H1 (cell line): ENCODE measurements at regions not wholly inside any gene's neighbourhood (a gene's known extent, or its start where the extent isn't known, plus 50 kb on each side); places are given as distances from the start of the nearest gene placed in this dataset.

Source experiments
- CTCF ChIA-PET: fragments of 300-600 bp; sonication (Branson Sonifier 250); formaldehyde crosslinking; loops from one replicate; lab custom pipeline; 2021; ENCODE audit not compliant: partially characterized antibody; lab: Charles Lee
- POLR2A ChIA-PET: fragments of 300-600 bp; sonication (Branson Sonifier 250); formaldehyde crosslinking; loops from one replicate; lab custom pipeline; 2021; ENCODE audit warnings: inconsistent platforms; ENCODE audit not compliant: partially characterized antibody; lab: Charles Lee
- DNase-seq, 2 experiments: peaks; one replicate each; pipeline versions ENCODE4 v3.0.0 to v3.0.0-alpha.2; 2010 to 2022; ENCODE audit warnings: low spot score in 2 of 2, low read depth in 1 of 2, mixed read lengths in 1 of 2
- FAIRE-seq: peaks from 2 replicates; lab custom pipeline; 2011; peaks lifted over from hg19 to GRCh38; lab: Jason Lieb, UNC
- H2AFZ ChIP-seq: 2 replicates; pipeline ENCODE4 v1.8.1; 2012; ENCODE audit warnings: low read length, inconsistent platforms
- H2AK5ac ChIP-seq: 2 replicates; pipeline ENCODE4 v1.6.1; 2013; ENCODE audit warnings: low read depth, low read length
- H2BK120ac ChIP-seq: replicated peaks from 2 replicates; pipeline ENCODE3; 2013; ENCODE audit warnings: low read depth, low read length, inconsistent platforms
- H2BK12ac ChIP-seq: 2 replicates; pipeline ENCODE4 v1.6.1; 2013; ENCODE audit warnings: low read depth, low read length
- H2BK15ac ChIP-seq: 2 replicates; pipeline ENCODE4 v1.6.1; 2013; ENCODE audit warnings: low read length
- H2BK20ac ChIP-seq: 2 replicates; pipeline ENCODE4 v1.6.1; 2013; ENCODE audit warnings: low read length
- H2BK5ac ChIP-seq: 2 replicates; pipeline ENCODE4 v1.6.1; 2013; ENCODE audit warnings: low read depth, low read length
- H3K14ac ChIP-seq: 2 replicates; pipeline ENCODE4 v1.6.1; 2013; ENCODE audit warnings: inconsistent platforms; ENCODE audit not compliant: insufficient read length
- H3K18ac ChIP-seq: 2 replicates; pipeline ENCODE4 v1.6.1; 2013; ENCODE audit warnings: low read length; ENCODE audit errors: extremely low read depth
- H3K23ac ChIP-seq: 2 replicates; pipeline ENCODE4 v1.6.1; 2013; ENCODE audit warnings: inconsistent platforms; ENCODE audit not compliant: insufficient read length
- H3K23me2 ChIP-seq: 2 replicates; pipeline ENCODE4 v1.6.1; 2013; ENCODE audit warnings: low read depth, low read length
- H3K27ac ChIP-seq: 2 replicates; pipeline ENCODE4 v1.6.1; 2011; ENCODE audit warnings: low read depth, low read length, inconsistent platforms
- H3K27me3 ChIP-seq, 4 experiments: replicated peaks in 1 of 4; 1 replicate in 1 of 4; 2 replicates in 3 of 4; pipeline versions ENCODE4 v1.6.1 to v1.8.1; 2011 to 2013; ENCODE audit warnings: low read length in 3 of 4, mild to moderate bottlenecking in 3 of 4, inconsistent platforms in 2 of 4, mixed read lengths in 2 of 4, moderate library complexity in 1 of 4; ENCODE audit not compliant: control insufficient read depth in 3 of 4, insufficient read depth in 3 of 4; ENCODE audit errors: extremely low read depth in 1 of 4
- H3K36me3 ChIP-seq, 4 experiments: 2 replicates each; pipeline versions ENCODE4 v1.6.1 to v1.8.1; 2011 to 2013; ENCODE audit warnings: mild to moderate bottlenecking in 4 of 4, low read length in 3 of 4, moderate library complexity in 2 of 4, control low read depth in 1 of 4, inconsistent platforms in 1 of 4; ENCODE audit not compliant: insufficient read depth in 4 of 4, control insufficient read depth in 2 of 4
- H3K4ac ChIP-seq: replicated peaks from 2 replicates; pipeline ENCODE3; 2013; ENCODE audit warnings: low read length, low read depth, mixed read lengths, inconsistent platforms; ENCODE audit not compliant: insufficient read length
- H3K4me1 ChIP-seq, 4 experiments: replicated peaks in 1 of 4; 1 replicate in 1 of 4; 2 replicates in 3 of 4; pipeline versions ENCODE4 v1.6.1 to v1.8.1; 2011 to 2013; ENCODE audit warnings: low read length in 3 of 4, inconsistent platforms in 2 of 4, mixed read lengths in 1 of 4; ENCODE audit not compliant: insufficient read depth in 4 of 4, control insufficient read depth in 3 of 4
- H3K4me2 ChIP-seq, 2 experiments: 2 replicates each; pipeline versions ENCODE4 v1.6.1 to v1.8.1; 2011 to 2013; ENCODE audit warnings: low read depth in 2 of 2, low read length in 2 of 2, control low read depth in 1 of 2, inconsistent platforms in 1 of 2, mild to moderate bottlenecking in 1 of 2; ENCODE audit not compliant: insufficient read depth in 1 of 2
- H3K4me3 ChIP-seq, 4 experiments: fragments of 200-600, 300-600 bp in 1 of 4; sonication (generic), shearing (Covaris generic), sonication (Bioruptor Twin) in 1 of 4; 2 replicates each; pipeline versions ENCODE4 v1.5.1 to v1.8.1; 2011 to 2016; ENCODE audit warnings: low read length in 4 of 4, low read depth in 3 of 4, control low read depth in 2 of 4, inconsistent platforms in 2 of 4, mild to moderate bottlenecking in 2 of 4, mixed read lengths in 1 of 4, moderate library complexity in 1 of 4; ENCODE audit not compliant: insufficient read depth in 2 of 4; ENCODE audit errors: extremely low read depth in 1 of 4
- H3K56ac ChIP-seq: replicated peaks from 2 replicates; pipeline ENCODE3; 2013; ENCODE audit warnings: low read depth, mild to moderate bottlenecking, mixed read lengths, low read length, inconsistent platforms; ENCODE audit not compliant: insufficient read length
- H3K79me1 ChIP-seq: 2 replicates; pipeline ENCODE4 v1.6.1; 2013; ENCODE audit warnings: low read depth, low read length, control low read depth
- H3K79me2 ChIP-seq, 2 experiments: 2 replicates each; pipeline versions ENCODE4 v1.6.1 to v1.8.1; 2012 to 2013; ENCODE audit warnings: low read length in 2 of 2, mild to moderate bottlenecking in 2 of 2, inconsistent platforms in 1 of 2; ENCODE audit not compliant: insufficient read depth in 2 of 2, control insufficient read depth in 1 of 2
- H3K9ac ChIP-seq, 4 experiments: replicated peaks in 1 of 4; 1 replicate in 1 of 4; 2 replicates in 3 of 4; pipeline versions ENCODE4 v1.6.1 to v1.8.1; 2011 to 2013; ENCODE audit warnings: low read depth in 3 of 4, low read length in 3 of 4, control low read depth in 2 of 4, mild to moderate bottlenecking in 2 of 4, moderate library complexity in 2 of 4, inconsistent platforms in 1 of 4; ENCODE audit errors: extremely low read depth in 1 of 4
- H3K9me3 ChIP-seq, 2 experiments: 2 replicates each; pipeline versions ENCODE4 v1.6.1 to v1.8.1; 2012 to 2013; ENCODE audit warnings: mild to moderate bottlenecking in 2 of 2, moderate library complexity in 2 of 2, control low read depth in 1 of 2, inconsistent platforms in 1 of 2, low read depth in 1 of 2, low read length in 1 of 2, mixed read lengths in 1 of 2; ENCODE audit not compliant: insufficient read depth in 2 of 2
- H4K20me1 ChIP-seq, 2 experiments: replicated peaks in 1 of 2; 2 replicates each; pipeline versions ENCODE3 to v1.8.1; 2011 to 2013; ENCODE audit warnings: inconsistent platforms in 2 of 2, low read length in 2 of 2, mild to moderate bottlenecking in 1 of 2; ENCODE audit not compliant: insufficient read depth in 2 of 2, control insufficient read depth in 1 of 2
- H4K5ac ChIP-seq: 2 replicates; pipeline ENCODE4 v1.6.1; 2013; ENCODE audit warnings: low read length, low read depth, mixed read lengths, inconsistent platforms; ENCODE audit not compliant: insufficient read length
- H4K8ac ChIP-seq: 2 replicates; pipeline ENCODE4 v1.8.0; 2013; ENCODE audit warnings: mild to moderate bottlenecking, moderate library complexity, low read length, inconsistent platforms; ENCODE audit not compliant: insufficient read depth; ENCODE audit errors: extremely low read depth
- H4K91ac ChIP-seq: replicated peaks from 2 replicates; pipeline ENCODE3; 2013; ENCODE audit warnings: low read length, mixed read lengths, inconsistent platforms; ENCODE audit not compliant: insufficient read length
- BACH1 ChIP-seq: IDR thresholded peaks from 2 replicates; pipeline ENCODE4 v1.6.1; 2012; ENCODE audit warnings: low read length, improper control_type of control experiment
- CBX8 ChIP-seq: fragments of 300-800, 300-1000 bp; sonication (generic); IDR thresholded peaks from 2 replicates; pipeline ENCODE4 v1.7.1; 2016; ENCODE audit warnings: low read depth, low read length, borderline replicate concordance
- CHD1 ChIP-seq: IDR thresholded peaks from 2 replicates; pipeline ENCODE4 v1.6.1; 2012; ENCODE audit warnings: low read depth, low read length, improper control_type of control experiment
- CHD2 ChIP-seq: IDR thresholded peaks from 2 replicates; pipeline ENCODE4 v1.6.1; 2012; ENCODE audit warnings: low read length, improper control_type of control experiment
- JUN ChIP-seq: IDR thresholded peaks from 2 replicates; pipeline ENCODE4 v1.6.1; 2011; ENCODE audit warnings: low read depth, mild to moderate bottlenecking, improper control_type of control experiment, low read length
- KDM4A ChIP-seq: IDR thresholded peaks from one replicate; pipeline ENCODE4 v1.7.1; 2012; ENCODE audit warnings: low read depth, mild to moderate bottlenecking, moderate library complexity, low read length, inconsistent platforms; ENCODE audit not compliant: severe bottlenecking
- MAX ChIP-seq: IDR thresholded peaks from 2 replicates; pipeline ENCODE4 v1.6.1; 2012; ENCODE audit warnings: inconsistent platforms
- POU5F1 ChIP-seq: IDR thresholded peaks from 2 replicates; pipeline ENCODE4 v1.6.1; 2011; ENCODE audit warnings: low read depth, mild to moderate bottlenecking, low read length, moderate library complexity
- SIRT6 ChIP-seq: IDR thresholded peaks from one replicate; pipeline ENCODE4 v1.7.1; 2012; ENCODE audit warnings: low read length, inconsistent platforms
- SRF ChIP-seq: IDR thresholded peaks from 2 replicates; pipeline ENCODE4 v1.6.1; 2011; ENCODE audit warnings: mild to moderate bottlenecking, low read depth, low read length, moderate library complexity
- TAF1 ChIP-seq: IDR thresholded peaks from 2 replicates; pipeline ENCODE4 v1.6.1; 2011; ENCODE audit warnings: mild to moderate bottlenecking, low read depth, low read length
- TCF12 ChIP-seq: IDR thresholded peaks from 2 replicates; pipeline ENCODE4 v1.6.1; 2011; ENCODE audit warnings: low read depth, mild to moderate bottlenecking, low read length
- ZNF274 ChIP-seq: IDR thresholded peaks from 2 replicates; pipeline ENCODE4 v1.7.0; 2012; ENCODE audit warnings: low read length, borderline replicate concordance; ENCODE audit errors: extremely low read depth
- whole genome bisulfite sequencing, 2 experiments: shearing (Covaris generic) in 1 of 2; methylation state at CpG; one replicate each; pipeline versions ENCODE4 v1.1.6 to v1.1.7; 2013 to 2015; ENCODE audit warnings: low lambda C conversion rate in 2 of 2, mixed read lengths in 2 of 2, inconsistent platforms in 1 of 2, low coverage in 1 of 2, missing lambda C conversion rate in 1 of 2; ENCODE audit not compliant: insufficient replicate concordance in 2 of 2, insufficient coverage in 1 of 2, insufficient read length in 1 of 2; ENCODE audit errors: extremely low coverage in 1 of 2, missing lambda C conversion rate in 1 of 2; 5-methylcytosine and 5-hydroxymethylcytosine counted together

- H4K20me1 ChIP-seq, result no peaks in the 10 kb centered on the region
- H3K79me1 ChIP-seq, result no peaks in the 10 kb centered on the region
- no peaks in the 10 kb centered on the region for H3K23me2 ChIP-seq
- CTCF ChIA-PET, result no interaction called here
- H3K27ac ChIP-seq, result no peak overlapping the region
- no peak overlapping the region for H2BK15ac ChIP-seq
- POLR2A ChIA-PET, result interaction anchor here (0.6 kb wide), 1 partner anchor 24 kb away, joined by 3 read pairs; no protein-coding TSS in a partner anchor
- H3K79me2 ChIP-seq, result no peaks in the 10 kb centered on the region
- H2AFZ ChIP-seq, result peak overlapping the region; percentile 92
- DNase-seq, result no peak
- H3K4me1 ChIP-seq, result 0 out of 7 replicates have a peak, but pooled peaks cover 0 to 1% (median 0%) of the 10 kb centered on the region in 4 experiments
- no peak overlapping the region for H2AK5ac ChIP-seq
- H2BK5ac ChIP-seq, result no peak overlapping the region
- H2BK20ac ChIP-seq, result no peak overlapping the region
- H3K9ac ChIP-seq, result no peak overlapping the region
- no peak for FAIRE-seq
- H3K27me3 ChIP-seq, result no peaks in the 10 kb centered on the region
- no peak overlapping the region for H4K5ac ChIP-seq
- no peak overlapping the region for H3K4ac ChIP-seq
- H2BK12ac ChIP-seq, result no peak overlapping the region
- no peak overlapping the region for H4K8ac ChIP-seq
- no peak overlapping the region for H2BK120ac ChIP-seq
- no peak overlapping the region for H3K23ac ChIP-seq
- no peaks in the 10 kb centered on the region for H3K9me3 ChIP-seq
- no peak overlapping the region for H3K56ac ChIP-seq
- H4K91ac ChIP-seq, result no peak overlapping the region
- no peak overlapping the region for H3K18ac ChIP-seq
- H3K4me2 ChIP-seq, result no peak overlapping the region
- no peaks in the 10 kb centered on the region for H3K36me3 ChIP-seq
- 95% methylated on average over 6 of the region's 6 CpGs; no CpG with 5 or more reads in 1 of the 2 experiments for WGBS, 2 experiments
- no peak overlapping the region for H3K4me3 ChIP-seq
- no peak overlapping the region for H3K14ac ChIP-seq
- no peak for TF ChIP-seq TCF12
- TF ChIP-seq JUN, result no peak
- TF ChIP-seq SIRT6, result no peak
- no peak for TF ChIP-seq SRF
- no peak for TF ChIP-seq CHD2
- no peak for TF ChIP-seq MAX
- TF ChIP-seq CHD1, result no peak
- no peak for TF ChIP-seq KDM4A
- no peak for TF ChIP-seq BACH1
- no peak for TF ChIP-seq CBX8
- no peak for TF ChIP-seq ZNF274
- no peak for TF ChIP-seq POU5F1
- TF ChIP-seq TAF1, result no peak
Measured at GRCh38 chr1:90384193-90384592, 332.9 kb downstream of the BARHL2 start.
